GM06990 (cell line): ENCODE measurements at regions not wholly inside any gene's neighbourhood (a gene's known extent, or its start where the extent isn't known, plus 50 kb on each side); places are given as distances from the start of the nearest gene placed in this dataset.

Source experiments
- DNase-seq: peaks from one replicate; pipeline ENCODE4 v3.0.0-alpha.2; 2011; ENCODE audit not compliant: insufficient read length; ENCODE audit errors: extremely low read depth
- H3K27me3 ChIP-seq: replicated peaks from 2 replicates; pipeline ENCODE4 v1.6.0; 2011; ENCODE audit warnings: low read length; ENCODE audit not compliant: control insufficient read depth, insufficient read depth
- H3K36me3 ChIP-seq: 2 replicates; pipeline ENCODE4 v1.5.1; 2011; ENCODE audit warnings: low read length; ENCODE audit not compliant: control insufficient read depth, insufficient read depth
- H3K4me3 ChIP-seq: replicated peaks from 2 replicates; pipeline ENCODE4 v1.5.1; 2011; ENCODE audit warnings: low read depth, mild to moderate bottlenecking, control low read depth, low read length
- CTCF ChIP-seq: IDR thresholded peaks from 2 replicates; pipeline ENCODE4 v1.5.1; 2011; ENCODE audit warnings: low read length, control low read depth, mild to moderate bottlenecking, inconsistent platforms; ENCODE audit not compliant: insufficient read depth, poor library complexity, severe bottlenecking

GRCh38 chr11:69430566-69430965 is 50.9 kb upstream of the LINC01488 start:
- Histone ChIP-seq H3K36me3 (no peaks in the 10 kb centered on the region), H3K27me3 (no peaks in the 10 kb centered on the region; the same call in 1 of the 2 replicates), H3K4me3 (no peak overlapping the region)
- no peak for TF ChIP-seq CTCF
- no peak for DNase-seq

- H3K27me3 ChIP-seq: no peaks in the 10 kb centered on the region; the same call in 1 of the 2 replicates
- no peak for TF ChIP-seq CTCF
- no peak for DNase-seq
- H3K4me3 ChIP-seq: no peak overlapping the region
- H3K36me3 ChIP-seq: no peaks in the 10 kb centered on the region
Measured at GRCh38 chr11:69431136-69431535, 50.3 kb upstream of the LINC01488 start.
